ENCODE measurements at regions not wholly inside any gene's neighbourhood (a gene's known extent, or its start where the extent isn't known, plus 50 kb on each side); places are given as distances from the start of the nearest gene placed in this dataset.

DNA sequence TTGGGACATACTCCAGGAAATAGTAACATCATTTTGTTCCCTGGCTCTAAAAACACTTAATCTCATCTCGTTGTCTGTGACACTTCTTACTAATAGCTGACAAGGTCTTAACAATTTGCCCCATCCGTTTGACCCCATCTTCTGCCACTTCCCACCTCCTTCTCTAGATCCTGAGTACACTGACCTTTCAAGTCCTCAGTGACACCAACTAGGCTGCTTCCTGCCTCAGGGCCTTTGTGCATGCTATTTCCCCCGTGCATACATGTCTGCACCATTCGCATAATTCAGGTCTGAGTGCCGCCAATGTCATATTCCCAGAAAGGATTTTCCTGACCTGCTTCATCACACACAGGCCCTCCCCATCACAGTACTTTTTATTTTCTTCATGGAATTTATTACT, 70.6 kb upstream of the CCND2 start:
- Histone ChIP-seq H3K27ac (no peak overlapping the region), H3K4me1 (no peaks in the 10 kb centered on the region), H3K27me3 (peaks cover 0 to 4% of the 10 kb centered on the region in 2 donors), H3K9me3 (no peaks in the 10 kb centered on the region), H3K36me3 (replicated peaks in 1 of 2; ENCODE audit: insufficient read depth in 1 of 2, low read depth in 2 of 2) (no peaks in the 10 kb centered on the region), H3K4me3 (no peak overlapping the region)
- WGBS, 2 donors, result 67 to 72% methylated on average over 5 of the region's 5 CpGs
- ATAC-seq (no peak), DNase-seq (no peak)
- intact Hi-C loops (cut with DNase I), result no loop called here
- TF ChIP-seq, protein P1, sequence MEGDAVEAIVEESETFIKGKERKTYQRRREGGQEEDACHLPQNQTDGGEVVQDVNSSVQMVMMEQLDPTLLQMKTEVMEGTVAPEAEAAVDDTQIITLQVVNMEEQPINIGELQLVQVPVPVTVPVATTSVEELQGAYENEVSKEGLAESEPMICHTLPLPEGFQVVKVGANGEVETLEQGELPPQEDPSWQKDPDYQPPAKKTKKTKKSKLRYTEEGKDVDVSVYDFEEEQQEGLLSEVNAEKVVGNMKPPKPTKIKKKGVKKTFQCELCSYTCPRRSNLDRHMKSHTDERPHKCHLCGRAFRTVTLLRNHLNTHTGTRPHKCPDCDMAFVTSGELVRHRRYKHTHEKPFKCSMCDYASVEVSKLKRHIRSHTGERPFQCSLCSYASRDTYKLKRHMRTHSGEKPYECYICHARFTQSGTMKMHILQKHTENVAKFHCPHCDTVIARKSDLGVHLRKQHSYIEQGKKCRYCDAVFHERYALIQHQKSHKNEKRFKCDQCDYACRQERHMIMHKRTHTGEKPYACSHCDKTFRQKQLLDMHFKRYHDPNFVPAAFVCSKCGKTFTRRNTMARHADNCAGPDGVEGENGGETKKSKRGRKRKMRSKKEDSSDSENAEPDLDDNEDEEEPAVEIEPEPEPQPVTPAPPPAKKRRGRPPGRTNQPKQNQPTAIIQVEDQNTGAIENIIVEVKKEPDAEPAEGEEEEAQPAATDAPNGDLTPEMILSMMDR (IDR thresholded peaks at IDR 0.05), result no peak
- no peak for TF ChIP-seq POLR2A (IDR thresholded peaks at IDR 0.05)

DNA sequence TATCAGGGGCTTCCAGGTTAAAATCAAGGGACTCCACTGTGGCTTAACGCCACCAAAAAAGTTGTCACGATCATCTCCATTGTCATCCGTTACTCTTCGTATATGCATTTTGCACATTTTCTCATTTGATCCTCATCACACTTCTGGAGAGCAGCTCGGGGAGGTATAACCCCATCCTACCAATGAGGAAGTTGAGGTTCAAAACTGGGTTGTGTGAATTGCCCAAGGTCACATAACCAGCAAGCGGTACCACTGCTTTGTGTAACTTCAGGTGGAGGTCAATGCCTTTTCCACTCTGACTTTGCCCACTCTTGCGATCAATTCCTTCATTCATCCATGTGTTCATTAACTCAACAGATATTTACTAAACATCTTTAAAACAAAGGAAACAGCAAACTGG, 71.1 kb upstream of the CCND2 start:
- WGBS, 2 donors, result 68 to 72% methylated on average over 7 of the region's 7 CpGs
- no peak for TF ChIP-seq POLR2A (IDR thresholded peaks at IDR 0.05)
- TF ChIP-seq, protein P1 (IDR thresholded peaks at IDR 0.05), result no peak
- Histone ChIP-seq H3K4me3 (no peak overlapping the region), H3K9me3 (no peaks in the 10 kb centered on the region), H3K27me3 (no peaks in the 10 kb centered on the region), H3K4me1 (no peaks in the 10 kb centered on the region), H3K36me3 (replicated peaks in 1 of 2; ENCODE audit: insufficient read depth in 1 of 2, low read depth in 2 of 2) (no peaks in the 10 kb centered on the region), H3K27ac (no peak overlapping the region)
- DNase-seq (no peak), ATAC-seq (no peak)
- intact Hi-C loops (cut with DNase I), result no loop called here

DNA sequence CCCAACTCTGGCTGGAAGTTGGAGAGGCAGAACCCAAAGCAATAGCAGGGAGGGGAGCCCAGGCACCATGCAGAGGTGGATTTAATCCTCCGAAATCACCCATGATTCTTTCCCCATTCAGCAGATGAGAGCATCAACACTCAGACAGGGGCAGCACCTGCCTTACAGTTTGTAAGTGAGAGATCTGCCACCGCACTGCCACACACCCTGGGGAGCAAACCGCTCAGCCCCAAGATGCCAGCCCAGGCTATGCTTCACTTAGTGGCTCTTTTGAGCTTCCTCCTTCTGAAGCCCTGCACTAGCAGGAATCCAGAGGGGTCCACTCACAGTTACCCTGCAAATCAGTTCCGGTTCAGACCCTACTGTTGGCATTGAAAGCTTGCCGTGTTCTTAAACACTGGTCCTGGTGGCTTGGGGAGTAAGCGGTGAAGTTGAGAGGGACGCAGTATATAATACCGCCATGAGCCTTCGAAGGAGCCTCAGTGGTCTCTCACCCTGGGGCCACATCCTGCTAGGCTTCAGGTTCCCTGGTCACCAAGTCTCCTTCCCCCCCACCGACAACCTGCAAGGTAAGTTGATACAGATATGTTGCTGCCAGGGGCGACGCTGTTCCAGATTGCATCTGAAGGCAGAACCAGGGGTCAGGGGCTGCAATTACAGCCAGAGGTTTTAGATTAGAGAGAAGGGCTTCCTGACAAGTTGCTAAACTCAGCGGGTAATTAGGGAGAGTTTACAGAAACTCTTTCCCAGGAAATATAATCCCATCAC, 72.0 kb upstream of the CCND2 start:
- TF ChIP-seq, protein P1 (IDR thresholded peaks at IDR 0.05), result no peak
- TF ChIP-seq POLR2A (IDR thresholded peaks at IDR 0.05), result no peak
- H3K36me3 ChIP-seq (replicated peaks in 1 of 2; ENCODE audit: insufficient read depth in 1 of 2, low read depth in 2 of 2), result no peaks in the 10 kb centered on the region
- no peak overlapping the region for H3K27ac ChIP-seq
- H3K27me3 ChIP-seq, result no peaks in the 10 kb centered on the region
- ATAC-seq, result no peak
- H3K9me3 ChIP-seq, result no peaks in the 10 kb centered on the region
- H3K4me3 ChIP-seq, result no peak overlapping the region
- no peaks in the 10 kb centered on the region for H3K4me1 ChIP-seq
- intact Hi-C loops (cut with DNase I), result no loop called here
- WGBS, 2 donors, result 69 to 71% methylated on average over 11 to 13 of the region's 13 CpGs
- DNase-seq, result no peak

DNA sequence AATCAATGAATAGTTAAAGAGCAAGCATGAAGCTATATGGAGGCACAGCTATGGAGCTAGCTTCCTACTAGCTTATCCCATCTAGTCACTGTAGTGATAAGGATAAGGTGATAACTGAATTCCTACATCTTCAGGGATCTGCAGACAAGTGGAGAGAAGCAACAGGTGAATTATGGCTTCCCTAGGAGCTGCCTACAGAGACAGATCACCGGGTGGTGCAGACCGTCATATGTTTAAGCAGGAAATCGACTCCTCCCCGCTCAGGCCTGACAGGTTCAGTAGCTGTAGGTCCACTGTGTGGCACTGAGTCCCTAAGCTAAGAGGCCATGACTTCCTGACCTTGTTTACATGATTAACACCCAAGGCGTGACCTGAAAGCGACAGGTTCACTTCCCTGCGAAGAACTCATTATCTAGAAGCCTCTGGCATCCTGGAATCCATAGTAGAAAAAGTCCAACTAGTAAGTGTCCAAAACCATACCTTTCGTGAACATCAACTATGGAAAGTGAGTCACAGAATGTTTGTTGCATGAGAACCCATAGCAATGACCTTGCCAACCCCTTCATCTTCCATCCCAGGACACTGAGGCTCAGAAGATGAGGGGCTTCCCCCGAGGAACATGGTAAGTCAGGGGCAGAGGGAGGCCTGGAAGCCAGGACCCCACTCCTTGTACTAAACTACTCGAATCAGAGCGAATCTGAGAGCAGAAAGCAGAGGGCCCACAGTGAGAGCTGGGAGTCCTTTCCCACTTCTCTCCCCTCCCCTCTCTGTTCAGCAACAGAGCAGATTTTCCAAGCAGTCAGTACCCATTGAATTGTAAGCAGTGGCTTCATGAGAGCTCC, 75.4 kb upstream of the CCND2 start:
- WGBS, 2 donors, result 82 to 83% methylated on average over 11 of the region's 11 CpGs
- Histone ChIP-seq H3K27me3 (no peaks in the 10 kb centered on the region), H3K9me3 (no peaks in the 10 kb centered on the region), H3K27ac (no peak overlapping the region), H3K4me1 (no peaks in the 10 kb centered on the region), H3K4me3 (no peak overlapping the region), H3K36me3 (replicated peaks in 1 of 2; ENCODE audit: insufficient read depth in 1 of 2, low read depth in 2 of 2) (no peaks in the 10 kb centered on the region)
- intact Hi-C loops (cut with DNase I), result no loop called here
- DNase-seq, result no peak
- TF ChIP-seq POLR2A (IDR thresholded peaks at IDR 0.05), result no peak
- TF ChIP-seq, protein P1 (IDR thresholded peaks at IDR 0.05), result no peak
- no peak for ATAC-seq
